ENCODE measurements at regions not wholly inside any gene's neighbourhood (a gene's known extent, or its start where the extent isn't known, plus 50 kb on each side); places are given as distances from the start of the nearest gene placed in this dataset.

GRCh38 chr2:129056309-129056958, 737.8 kb upstream of the HS6ST1 start:
- no peak for TF ChIP-seq CTCF (IDR thresholded peaks at IDR 0.05)
- no peaks in the 10 kb centered on the region for H3K36me3 ChIP-seq (ENCODE audit: insufficient read depth, low read length)
- DNase-seq (no peak), ATAC-seq (ENCODE audit: poor library complexity) (no peak)
- Mint-ChIP-seq H3K36me3 (ENCODE audit: low read depth) (no peaks in the 10 kb centered on the region), H3K4me1 (ENCODE audit: low read depth) (no peaks in the 10 kb centered on the region), H3K4me3 (no peak overlapping the region), H3K27me3 (no peaks in the 10 kb centered on the region), H3K9me3 (no peaks in the 10 kb centered on the region), H3K27ac (no peak overlapping the region)
- H3K4me1 ChIP-seq (ENCODE audit: insufficient read depth, low read length), result no peaks in the 10 kb centered on the region
- POLR2A ChIA-PET, result no interaction called here
- H3K27ac ChIP-seq (ENCODE audit: low read depth in 1 of 2, low read length in 2 of 2), result no peak overlapping the region
- no peak overlapping the region for H3K4me3 ChIP-seq (ENCODE audit: low read length)
- H3K27me3 ChIP-seq (ENCODE audit: control insufficient read depth in 1 of 2, insufficient read depth in 2 of 2, low read length in 2 of 2), result no peaks in the 10 kb centered on the region
- no peaks in the 10 kb centered on the region for H3K9me3 ChIP-seq (ENCODE audit: control insufficient read depth in 1 of 2, insufficient read depth in 1 of 2, low read length in 2 of 2)
- intact Hi-C loops (cut with DNase I, micrococcal nuclease), result no loop called here
- CTCF ChIA-PET, result no interaction called here

- ChIA-PET POLR2A (no interaction called here), CTCF (no interaction called here)
- no peaks in the 10 kb centered on the region for H3K4me1 ChIP-seq (ENCODE audit: insufficient read depth, low read length)
- no peak overlapping the region for H3K27ac ChIP-seq (ENCODE audit: low read depth in 1 of 2, low read length in 2 of 2)
- no peaks in the 10 kb centered on the region for H3K9me3 ChIP-seq (ENCODE audit: control insufficient read depth in 1 of 2, insufficient read depth in 1 of 2, low read length in 2 of 2)
- no peaks in the 10 kb centered on the region for H3K27me3 Mint-ChIP-seq
- no peaks in the 10 kb centered on the region for H3K27me3 ChIP-seq (ENCODE audit: control insufficient read depth in 1 of 2, insufficient read depth in 2 of 2, low read length in 2 of 2)
- ATAC-seq (ENCODE audit: poor library complexity) (no peak), DNase-seq (no peak)
- H3K27ac Mint-ChIP-seq, result no peak overlapping the region
- H3K4me3 ChIP-seq (ENCODE audit: low read length), result no peak overlapping the region
- H3K36me3 ChIP-seq (ENCODE audit: insufficient read depth, low read length), result no peaks in the 10 kb centered on the region
- intact Hi-C loops (cut with DNase I, micrococcal nuclease), result no loop called here
- no peaks in the 10 kb centered on the region for H3K4me1 Mint-ChIP-seq (ENCODE audit: low read depth)
- no peak overlapping the region for H3K4me3 Mint-ChIP-seq
- TF ChIP-seq CTCF (IDR thresholded peaks at IDR 0.05), result no peak
- no peaks in the 10 kb centered on the region for H3K9me3 Mint-ChIP-seq
- no peaks in the 10 kb centered on the region for H3K36me3 Mint-ChIP-seq (ENCODE audit: low read depth)
These were observed 738.3 kb upstream of the HS6ST1 start for GRCh38 chr2:129056959-129057317.

- H3K27me3 ChIP-seq (ENCODE audit: control insufficient read depth in 1 of 2, insufficient read depth in 2 of 2, low read length in 2 of 2), result no peaks in the 10 kb centered on the region
- no peak overlapping the region for H3K4me3 Mint-ChIP-seq
- POLR2A ChIA-PET, result no interaction called here
- no peak overlapping the region for H3K27ac ChIP-seq (ENCODE audit: low read depth in 1 of 2, low read length in 2 of 2)
- DNase-seq, result no peak
- no peaks in the 10 kb centered on the region for H3K36me3 ChIP-seq (ENCODE audit: insufficient read depth, low read length)
- ATAC-seq (ENCODE audit: poor library complexity), result no peak
- H3K9me3 ChIP-seq (ENCODE audit: control insufficient read depth in 1 of 2, insufficient read depth in 1 of 2, low read length in 2 of 2), result no peaks in the 10 kb centered on the region
- no peak overlapping the region for H3K27ac Mint-ChIP-seq
- TF ChIP-seq CTCF (IDR thresholded peaks at IDR 0.05), result no peak
- H3K27me3 Mint-ChIP-seq, result no peaks in the 10 kb centered on the region
- CTCF ChIA-PET, result no interaction called here
- H3K36me3 Mint-ChIP-seq (ENCODE audit: low read depth), result no peaks in the 10 kb centered on the region
- H3K4me1 Mint-ChIP-seq (ENCODE audit: low read depth), result no peaks in the 10 kb centered on the region
- no peaks in the 10 kb centered on the region for H3K9me3 Mint-ChIP-seq
- H3K4me1 ChIP-seq (ENCODE audit: insufficient read depth, low read length), result no peaks in the 10 kb centered on the region
- no peak overlapping the region for H3K4me3 ChIP-seq (ENCODE audit: low read length)
- intact Hi-C loops (cut with DNase I, micrococcal nuclease), result no loop called here
These were observed 740.3 kb upstream of the HS6ST1 start for GRCh38 chr2:129058981-129059380.

Data from CD4-positive, alpha-beta T cell (primary cell).